Stimulated activated CD4-positive, alpha-beta T cell treated with anti-CD3 and anti-CD28 coated beads, Interleukin-15, amount 100 ng/mL, for 24 hours (primary cell): ENCODE measurements at regions not wholly inside any gene's neighbourhood (a gene's known extent, or its start where the extent isn't known, plus 50 kb on each side); places are given as distances from the start of the nearest gene placed in this dataset.

Source experiments
- DNase-seq: peaks from one replicate; pipeline ENCODE4 v3.0.0-alpha.2; 2020

DNA sequence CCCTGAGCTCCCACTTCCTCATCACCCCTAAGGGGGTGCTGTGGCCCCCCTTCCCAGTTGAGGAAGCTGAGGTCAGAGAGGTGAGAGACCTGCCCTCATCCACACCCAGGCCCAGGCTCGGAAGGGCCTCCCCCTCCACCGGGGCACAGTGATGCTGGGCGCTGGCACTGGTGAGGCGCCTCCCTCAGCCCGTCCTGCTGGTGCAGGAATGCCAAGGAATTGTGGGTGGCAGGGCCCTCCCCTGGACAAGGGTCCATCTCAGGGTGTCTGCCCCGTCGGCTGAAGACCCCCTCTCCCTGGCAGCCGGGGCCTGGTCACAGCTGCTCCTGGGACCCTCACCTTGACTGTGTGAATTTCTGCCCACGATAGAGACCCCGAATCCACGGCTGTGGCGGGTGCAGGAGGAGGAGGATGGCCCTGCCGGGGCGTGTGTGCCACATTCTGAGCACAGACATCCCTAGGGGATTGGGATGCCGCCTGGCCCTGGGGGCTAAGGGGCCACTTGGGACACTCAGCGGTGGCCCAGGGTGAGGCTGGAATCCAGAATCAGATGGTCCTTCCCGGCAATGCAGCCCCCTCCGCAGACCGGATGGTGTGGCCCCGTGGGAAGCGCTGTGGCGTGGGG, 70.2 kb upstream of the GATA5 start:
- DNase-seq = no peak

DNA sequence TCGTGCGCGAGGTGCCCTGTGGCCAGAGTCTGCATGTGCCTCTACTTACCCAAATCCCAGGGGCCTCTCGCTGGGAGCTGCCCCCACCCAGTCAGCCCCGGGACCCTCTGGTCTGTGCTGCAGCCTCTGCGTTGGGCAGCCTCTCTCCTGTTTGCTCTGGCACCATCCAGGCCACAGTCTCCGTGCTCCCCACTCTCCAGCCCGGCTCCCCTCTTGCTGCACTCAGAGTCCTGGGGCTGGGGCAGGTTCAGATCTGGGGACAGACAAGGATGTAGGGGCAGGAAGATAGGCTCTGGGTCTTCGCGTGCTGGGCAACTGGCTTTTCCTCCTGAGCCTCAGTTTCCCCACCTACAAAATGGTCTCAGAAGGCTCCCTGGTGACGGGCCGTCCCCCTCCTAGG, 70.8 kb upstream of the GATA5 start:
- no peak for DNase-seq

DNA sequence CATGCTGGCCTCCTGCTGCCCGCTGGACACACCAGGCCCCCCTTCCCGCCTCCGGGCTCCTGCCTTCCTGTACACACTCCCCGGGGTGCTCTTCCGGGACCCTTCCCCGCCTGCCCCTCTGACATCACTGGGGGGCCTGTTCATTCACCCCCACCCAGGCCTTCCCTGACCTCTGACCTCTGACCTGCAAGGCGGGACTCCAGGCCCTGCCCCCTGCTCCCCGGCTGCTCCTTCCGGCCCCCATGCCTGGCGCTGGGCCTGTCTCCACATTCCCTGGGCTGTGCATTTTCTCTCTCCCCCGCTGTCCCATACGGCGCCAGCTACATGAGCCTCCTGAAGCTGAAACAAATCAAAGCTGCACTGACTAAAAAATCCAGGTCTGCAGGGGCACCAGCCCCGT, 71.6 kb upstream of the GATA5 start:
- DNase-seq = no peak

DNA sequence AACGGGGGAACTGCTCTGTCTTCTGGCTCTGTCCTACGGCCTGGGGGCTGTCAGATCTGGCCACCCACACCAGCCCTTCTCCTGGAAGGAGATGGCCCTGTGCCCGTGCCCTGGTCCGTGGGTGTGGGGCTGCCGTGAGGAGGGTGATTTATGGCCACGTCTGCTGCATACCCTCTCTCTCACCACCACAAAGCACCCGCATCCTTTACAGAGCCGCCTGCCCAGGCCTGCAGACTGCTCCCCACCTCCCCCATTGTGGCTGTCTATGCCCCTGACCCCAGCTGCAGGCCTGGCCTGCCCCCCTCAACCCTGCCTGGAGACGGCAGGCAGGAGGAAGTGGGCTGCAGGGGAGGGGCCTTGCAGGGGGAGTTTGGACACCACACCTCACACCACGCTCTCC, 72.7 kb upstream of the GATA5 start:
- DNase-seq = no peak

DNA sequence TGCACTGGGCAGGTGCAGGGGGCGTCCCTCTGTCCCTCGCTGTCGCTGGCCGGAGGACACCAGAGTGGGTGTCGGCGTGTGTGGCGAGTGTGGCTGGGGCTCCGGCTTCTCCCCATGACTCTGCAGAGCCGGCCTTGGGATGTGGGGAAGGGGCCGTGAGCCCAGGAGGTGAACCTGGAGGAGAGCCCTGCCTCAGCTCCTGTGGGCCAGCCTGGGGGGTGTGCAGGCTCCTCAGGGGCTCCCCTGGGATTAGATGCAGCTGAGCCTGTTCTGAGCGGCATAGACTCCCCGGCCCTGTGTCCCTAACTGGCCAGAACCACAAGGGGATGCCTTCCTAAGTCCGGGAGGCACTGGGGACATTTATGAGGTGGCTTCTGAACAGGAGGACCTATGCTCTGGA, 73.2 kb upstream of the GATA5 start:
- DNase-seq = no peak

DNA sequence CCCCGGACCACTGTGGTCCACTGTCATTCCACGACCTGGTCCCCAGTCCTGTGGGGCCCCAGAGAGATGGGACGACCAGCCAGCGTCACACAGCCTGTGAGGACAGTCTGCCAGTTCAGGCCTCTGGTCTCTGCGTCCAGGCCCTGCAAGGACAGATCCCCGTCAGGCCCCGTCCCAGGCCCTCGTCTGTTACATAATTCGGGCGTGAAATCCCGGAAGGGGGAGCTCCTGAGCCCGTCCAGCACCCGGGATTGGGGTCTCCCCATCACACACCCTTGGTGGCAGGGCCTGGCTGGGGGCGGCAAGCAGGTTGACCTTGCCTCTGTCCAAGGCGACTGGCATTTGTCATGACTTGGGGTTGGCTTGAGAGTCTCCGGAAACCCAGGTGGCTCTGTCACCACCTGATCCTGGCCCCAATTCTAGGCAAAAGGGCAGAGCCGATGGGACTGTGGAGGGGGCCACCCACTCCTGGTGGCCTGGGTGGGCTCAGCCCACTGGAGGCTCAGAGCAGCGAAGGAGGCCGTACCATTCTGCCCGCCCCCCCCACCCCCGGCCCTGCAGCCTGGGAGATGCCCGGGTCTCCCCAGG, 73.8 kb upstream of the GATA5 start:
- DNase-seq = no peak

DNA sequence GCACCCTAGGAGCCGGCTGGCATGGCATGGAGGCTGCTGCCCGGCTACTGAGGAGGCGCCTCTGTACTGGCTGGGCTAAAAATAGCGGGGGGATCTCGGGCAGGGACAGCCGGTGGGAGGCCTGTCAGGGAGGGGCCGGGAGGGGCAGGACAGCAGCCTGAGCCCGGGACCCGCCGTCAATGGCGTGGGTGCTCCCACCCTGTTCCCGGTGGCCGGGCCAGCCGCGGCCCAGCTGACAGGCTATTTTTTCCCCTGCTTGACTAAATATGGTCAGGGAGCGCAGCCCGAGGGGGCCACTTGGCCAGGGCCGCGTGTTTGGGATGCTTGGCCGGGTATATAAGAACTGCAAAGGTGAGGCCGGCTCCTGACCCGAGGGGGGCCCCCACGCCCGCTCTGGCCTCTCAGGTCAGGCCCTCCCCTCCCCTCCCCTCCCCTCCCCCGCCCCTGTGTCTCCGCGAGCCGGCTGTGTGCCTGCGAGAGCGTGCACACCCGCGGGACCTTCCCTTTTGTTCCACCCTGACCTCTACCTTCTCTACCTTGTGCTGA, 74.4 kb upstream of the GATA5 start:
- DNase-seq = no peak

DNA sequence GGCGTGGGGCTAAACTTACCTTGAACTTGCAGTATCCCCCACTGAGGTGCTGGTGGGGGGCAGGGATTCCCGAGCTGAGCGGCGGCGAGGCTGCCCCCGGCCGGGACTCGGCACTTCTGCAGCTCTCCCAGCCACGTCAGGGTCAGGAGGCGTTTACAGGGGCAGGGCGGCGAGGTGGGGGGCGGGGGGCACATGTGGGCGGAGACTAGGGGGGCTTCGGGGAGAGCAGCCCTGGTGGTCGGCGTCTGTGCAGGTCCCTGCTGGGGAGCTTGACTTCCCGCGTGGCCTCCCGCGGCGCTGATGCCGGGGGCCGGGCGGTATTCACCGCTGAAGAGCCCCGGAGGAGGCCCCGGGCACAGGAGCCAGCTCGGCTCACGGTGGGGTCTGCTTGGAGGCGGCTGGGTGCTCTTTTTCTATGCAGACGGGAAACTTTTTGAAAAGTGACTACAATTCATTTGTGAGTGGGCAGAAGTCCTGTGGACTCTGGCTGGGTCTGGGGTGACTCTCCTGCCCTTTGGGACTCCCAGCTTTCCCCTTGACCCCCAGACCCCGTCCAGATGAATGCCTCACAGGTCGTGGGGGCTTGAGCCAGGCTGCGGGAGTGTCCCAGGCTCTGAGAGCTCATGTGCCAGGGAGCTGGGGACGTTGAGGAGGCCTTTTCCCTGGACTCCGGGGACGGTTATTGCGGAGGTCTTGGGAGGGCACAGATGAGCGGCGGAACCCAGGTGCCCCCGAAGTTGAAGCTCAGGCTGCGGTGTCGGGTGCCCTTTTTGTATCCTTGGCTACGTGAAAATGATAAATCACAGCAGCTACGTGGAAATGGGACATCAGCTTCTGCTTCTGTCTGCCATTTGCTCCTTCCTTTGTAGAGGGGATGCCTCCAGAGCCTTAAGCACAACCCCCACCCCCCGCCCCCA, 75.9 kb upstream of the GATA5 start:
- DNase-seq = no peak

DNA sequence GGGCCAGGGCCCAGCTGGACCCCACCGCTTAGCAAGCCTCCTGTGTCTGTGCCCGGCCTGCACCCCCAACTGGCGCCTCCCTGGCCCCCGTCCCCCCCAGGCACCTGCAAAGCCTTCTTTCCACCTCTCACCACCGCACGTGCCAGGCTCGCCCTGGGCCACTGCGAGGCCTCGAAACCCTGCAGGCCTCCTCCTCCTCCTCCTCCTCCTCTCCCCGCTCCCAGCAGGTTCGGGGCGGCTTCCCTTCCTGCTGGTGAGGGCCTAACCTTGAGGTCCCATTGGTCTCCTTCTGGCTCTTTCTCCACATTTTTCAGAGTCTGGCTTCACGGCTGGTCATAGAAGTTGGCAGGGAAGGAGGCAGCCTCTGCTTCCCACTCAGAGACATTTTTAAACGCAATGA, 76.8 kb upstream of the GATA5 start:
- DNase-seq = no peak

DNA sequence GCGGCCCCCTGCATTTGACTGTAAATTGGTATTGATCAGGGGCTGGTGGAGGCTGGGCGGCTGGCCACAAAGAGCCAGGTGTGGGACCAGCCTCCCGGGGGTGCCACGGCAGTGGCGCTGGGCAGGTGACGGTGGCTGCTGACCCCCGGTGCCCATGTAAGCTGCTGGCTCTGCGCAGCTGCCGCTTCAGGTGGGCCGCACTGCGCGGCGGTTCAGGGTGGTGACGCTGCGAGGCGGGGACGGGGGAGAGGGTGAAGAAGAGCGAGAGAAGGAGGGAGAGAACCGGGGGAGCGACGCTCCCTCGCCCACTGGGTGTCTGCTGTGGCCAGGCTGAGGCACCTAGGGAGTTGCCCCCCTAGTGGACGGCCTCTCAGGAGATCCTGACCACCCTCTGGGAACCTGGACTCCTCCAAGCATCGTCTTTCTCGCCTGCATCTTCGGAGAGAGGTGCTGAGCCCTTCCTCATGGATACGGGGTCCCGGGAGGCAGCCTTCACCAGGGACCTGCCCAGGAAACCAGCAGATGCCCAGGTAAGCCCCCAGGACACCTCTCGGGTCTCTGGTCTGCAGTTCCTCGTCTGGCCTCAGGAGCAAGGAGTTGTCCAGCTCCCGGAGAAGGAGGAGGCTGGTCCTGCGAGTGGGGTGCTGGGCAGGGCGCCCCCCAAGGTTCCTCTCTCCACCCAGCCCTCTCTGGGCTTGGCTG, 77.5 kb upstream of the GATA5 start:
- no peak for DNase-seq

DNA sequence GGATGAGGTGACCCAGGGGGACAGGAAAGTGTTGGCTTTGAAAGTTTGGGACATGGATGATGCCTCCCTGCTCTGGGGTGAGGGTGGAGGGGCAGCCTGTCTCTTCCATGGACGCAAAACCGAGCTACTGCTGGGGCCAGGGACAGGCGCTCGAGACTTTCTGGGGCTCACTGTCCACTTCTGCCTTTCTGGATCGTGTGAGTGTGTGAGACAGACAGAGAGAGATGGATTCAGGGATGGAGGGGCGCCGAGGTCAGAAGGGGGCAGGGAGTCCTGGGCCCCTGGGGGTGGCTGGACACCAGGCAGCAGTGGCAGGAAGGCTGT, 78.0 kb upstream of the GATA5 start:
- no peak for DNase-seq

DNA sequence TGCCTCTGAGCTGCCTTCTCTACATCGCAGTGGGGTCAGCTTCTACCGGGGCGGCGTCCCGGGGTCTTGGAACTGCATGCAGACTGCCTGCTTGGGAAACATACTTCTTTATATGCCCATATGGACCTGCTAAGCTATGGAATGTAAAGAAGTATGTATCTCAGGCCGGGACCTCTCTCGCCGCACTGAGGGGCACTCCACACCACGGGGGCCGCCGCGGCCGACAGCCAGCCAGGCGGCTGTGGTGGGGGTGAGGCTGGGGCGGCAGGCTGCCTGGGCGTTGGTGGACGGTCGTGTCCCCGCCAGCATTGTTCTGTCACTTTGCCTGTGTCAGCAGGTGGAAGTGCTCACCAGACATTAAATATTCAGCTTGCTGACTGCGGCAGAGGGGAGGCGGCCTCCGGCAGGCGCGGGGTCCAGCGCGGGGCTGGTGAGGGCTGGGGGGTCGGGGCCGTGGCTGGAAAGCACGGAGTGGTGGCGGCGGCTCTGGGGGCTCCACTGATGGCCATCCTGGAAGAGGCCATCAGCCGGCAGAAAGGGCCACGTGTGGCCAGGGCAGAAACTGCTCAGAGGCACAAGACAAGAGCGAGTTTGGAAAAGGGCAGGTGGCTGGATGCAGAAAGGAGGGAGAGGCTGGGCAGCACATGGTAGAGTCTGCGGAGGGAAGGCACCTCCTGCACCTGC, 78.6 kb upstream of the GATA5 start:
- DNase-seq = no peak

DNA sequence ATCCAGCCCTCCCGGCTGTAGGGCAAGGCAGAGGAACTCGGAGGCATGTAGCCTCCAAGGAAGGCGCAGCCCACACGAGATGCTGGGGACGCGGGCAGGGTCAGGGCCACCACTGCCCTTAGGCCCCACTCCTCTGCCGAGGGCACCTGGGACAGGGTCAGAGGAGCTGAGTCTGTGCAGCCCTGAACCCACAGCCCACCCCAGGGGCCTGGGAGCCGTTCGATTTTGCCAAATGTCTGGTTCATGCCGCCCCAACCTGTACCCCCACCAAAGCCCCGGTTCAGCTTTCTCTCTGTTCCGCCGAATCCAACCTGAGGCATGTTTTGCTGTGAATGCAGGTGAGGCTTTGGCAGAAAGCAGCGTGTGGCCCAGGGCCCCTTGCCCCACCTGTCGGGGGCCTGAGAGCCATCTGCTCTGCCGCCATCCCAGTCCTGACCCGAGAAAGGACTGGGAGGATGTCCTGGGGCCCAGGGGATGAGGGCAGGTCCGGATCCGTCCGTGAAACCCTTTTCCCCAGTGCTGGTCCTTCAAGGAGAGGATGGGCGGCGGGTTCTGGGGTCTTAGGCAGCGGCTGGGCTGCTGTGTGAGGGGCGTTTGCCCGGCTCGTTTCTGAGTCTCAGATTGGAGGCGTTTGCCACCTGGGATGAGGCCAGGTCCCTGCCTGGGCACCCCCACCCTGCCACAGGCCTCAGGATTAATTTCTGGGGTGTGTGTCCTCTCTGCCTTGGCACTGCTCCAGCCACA, 79.3 kb upstream of the GATA5 start:
- DNase-seq = no peak

DNA sequence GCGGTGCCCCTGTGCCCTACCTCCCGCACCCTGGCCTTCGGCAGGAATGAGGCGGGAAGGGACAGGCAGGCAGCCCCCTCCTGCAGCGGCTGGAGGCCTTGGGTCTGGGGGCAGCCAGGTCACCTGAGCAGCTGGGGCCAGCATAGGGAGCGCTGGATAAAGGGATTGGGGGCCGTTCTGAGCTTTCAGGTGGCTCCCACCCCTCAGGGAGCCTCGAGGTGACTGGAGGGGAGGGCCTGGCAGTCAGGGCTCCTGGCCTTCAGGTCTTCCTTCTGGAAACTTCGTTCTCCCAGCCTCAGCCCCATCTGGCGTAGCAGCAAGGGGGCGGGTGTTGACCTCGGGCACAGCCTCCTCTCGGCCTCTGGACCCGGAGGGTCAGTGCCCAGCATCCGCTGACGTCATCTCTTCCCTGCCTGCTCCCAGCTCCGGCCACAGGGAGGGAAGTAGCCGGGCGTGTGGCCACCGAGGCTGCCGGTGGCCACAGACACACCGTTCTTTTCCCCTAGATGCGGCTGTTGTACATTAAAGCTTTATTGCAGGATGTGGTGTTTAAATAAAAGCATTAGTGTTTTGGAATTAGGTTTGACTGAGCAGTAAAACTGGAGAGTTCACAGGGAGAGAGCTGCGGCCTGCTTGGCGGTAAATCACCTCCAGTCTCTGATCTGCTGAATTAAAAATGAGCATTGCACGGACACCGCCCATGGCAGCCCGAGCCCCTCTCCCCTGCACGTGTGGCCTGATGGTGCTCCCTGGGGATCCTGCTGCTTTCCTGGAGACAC, 80.0 kb upstream of the GATA5 start:
- DNase-seq = no peak

DNA sequence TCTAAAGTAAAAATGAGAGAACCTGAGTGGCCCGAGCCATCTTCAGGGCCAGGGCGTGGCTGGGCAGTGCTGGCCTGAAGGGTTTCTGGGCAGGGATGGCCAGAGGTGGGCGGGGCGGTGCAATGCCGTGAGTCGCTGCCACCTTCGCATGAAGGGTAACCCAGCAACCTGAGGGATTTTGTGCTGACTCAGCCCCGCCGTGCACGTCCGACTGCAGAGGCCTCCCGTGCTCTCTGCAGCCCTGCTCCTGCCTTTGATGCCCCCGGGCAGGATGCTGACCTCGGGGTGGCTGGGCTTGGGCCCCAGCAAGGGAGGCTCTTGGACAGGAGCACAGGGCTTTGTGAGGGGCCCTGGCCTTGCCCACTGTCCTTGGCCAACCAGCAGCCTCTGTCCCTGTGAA, 81.7 kb upstream of the GATA5 start:
- no peak for DNase-seq

DNA sequence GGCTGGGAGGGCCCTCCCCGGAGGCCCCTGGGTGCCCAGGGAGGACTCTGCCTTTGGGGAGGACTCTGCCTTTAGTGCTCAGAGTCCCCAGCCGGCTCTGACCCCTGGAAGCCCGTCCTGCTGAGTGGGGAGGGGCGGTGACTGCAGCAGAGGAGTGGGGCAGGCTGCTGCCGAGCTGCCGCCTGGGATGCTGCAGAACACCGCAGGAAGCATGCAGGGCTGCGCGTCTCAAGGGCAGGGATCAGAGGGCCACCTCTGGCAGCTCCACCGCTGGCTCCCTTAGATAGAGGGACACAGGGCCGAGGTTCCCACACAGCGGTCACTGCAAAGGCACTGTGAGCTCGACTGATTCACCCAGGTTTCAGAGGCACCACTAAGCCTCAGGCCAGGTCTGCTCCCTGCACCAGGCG, 82.2 kb upstream of the GATA5 start:
- DNase-seq = no peak

DNA sequence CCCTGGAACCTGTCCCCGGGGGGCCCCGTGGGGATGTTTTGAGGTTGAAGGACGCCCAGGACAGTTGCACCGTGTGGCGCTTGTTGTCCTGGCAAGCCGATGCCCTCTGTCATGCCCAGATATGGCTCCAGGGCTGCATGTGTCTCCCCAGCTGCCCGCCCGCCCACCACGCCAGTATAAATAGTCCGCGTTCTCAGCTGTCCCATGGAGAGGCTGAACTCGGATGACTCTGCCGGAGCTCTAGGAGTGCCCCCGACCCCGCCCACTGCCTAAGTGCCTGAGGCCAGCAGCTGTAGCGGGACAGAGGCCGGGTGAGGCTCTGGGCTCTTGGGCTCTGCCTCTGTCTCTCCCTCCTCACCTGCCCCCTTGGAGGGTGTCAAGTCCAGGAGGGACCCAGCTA, 83.0 kb upstream of the GATA5 start:
- no peak for DNase-seq

DNA sequence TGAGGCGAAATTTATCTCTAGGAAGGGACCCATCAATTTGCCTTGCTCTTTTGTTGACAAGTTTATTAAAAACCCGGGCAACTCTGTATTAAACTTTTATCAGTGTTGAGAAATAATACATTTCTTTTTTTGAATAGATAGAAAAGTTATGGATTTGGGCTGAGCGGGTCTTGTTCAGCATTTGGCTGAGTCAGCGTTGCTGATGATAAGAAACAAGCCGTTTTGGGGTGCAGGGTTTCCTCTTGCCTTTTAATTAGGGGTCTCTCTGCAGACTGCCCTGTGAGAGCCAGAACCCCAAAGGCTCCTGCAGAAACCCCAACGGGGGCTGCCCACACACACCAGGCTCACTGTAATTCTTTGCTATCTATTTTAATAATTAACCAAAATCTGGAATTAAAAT, 82.1 kb upstream of the SLCO4A1 start:
- no peak for DNase-seq

DNA sequence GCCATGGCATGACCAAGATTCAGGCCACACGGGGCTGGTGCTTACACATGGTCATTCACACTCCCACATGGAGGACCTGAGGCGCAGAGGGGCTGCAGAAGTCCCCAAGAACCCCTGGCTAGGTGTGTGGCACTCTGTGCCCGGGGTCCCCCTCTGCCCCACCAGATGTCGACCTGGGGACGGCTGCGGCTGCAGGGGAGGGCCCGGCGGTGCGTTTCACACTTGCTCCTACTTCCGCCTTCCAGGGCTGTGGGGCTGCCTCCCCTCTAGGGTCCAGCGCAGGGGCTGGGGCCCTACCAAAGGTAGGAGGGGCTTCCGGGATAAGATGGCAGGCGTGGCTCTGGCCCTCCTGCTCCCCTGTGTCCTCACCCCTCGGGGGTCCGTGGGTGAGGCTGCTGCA, 81.1 kb upstream of the SLCO4A1 start:
- no peak for DNase-seq

DNA sequence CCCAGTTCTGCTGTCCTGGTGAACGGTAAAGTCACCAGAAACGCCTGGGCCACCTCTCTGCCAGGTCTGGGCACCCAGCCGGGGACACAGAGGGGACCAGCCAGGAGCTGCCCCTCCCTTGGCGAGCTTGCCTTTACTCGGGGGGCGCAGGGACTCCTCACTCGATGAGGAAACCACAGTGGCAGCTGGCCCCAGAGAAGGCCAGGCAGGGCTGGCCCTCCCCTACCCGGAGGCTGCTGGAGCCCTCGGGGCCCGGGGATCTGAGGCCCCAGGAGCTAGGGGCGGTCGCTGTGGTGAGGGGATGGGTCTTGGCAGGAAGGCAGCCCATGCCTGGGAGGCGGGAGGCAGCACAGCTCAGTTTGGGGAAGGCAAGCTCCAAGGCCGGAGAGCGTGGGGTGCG, 80.4 kb upstream of the SLCO4A1 start:
- no peak for DNase-seq

DNA sequence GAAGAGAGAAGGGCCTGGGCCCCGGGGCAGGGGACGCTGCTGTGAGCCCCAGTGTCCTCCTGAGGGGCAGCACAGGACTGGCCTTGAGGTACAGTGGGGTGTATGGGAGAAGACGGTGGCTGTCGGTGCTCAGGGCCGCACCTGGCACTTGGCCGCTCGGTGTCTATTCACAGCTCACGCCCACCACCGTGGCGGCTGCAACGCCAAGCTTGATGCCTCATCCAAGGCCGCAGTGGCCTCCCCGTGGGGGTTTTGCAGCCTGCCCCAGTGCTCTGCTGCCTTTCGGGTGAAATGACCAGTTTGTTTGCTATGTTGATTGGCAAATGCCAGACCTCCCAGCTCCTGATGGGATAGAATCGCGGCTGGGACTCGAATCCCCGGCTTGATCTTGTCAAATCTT, 79.5 kb upstream of the SLCO4A1 start:
- DNase-seq = no peak
